Right lobe of liver (tissue), 4 donors: ENCODE measurements at regions not wholly inside any gene's neighbourhood (a gene's known extent, or its start where the extent isn't known, plus 50 kb on each side); places are given as distances from the start of the nearest gene placed in this dataset.

Source experiments
- POLR2A ChIP-seq: fragments of 450-650 bp; IDR thresholded peaks from one replicate; pipeline ENCODE4 v1.6.1; 2017; ENCODE audit warnings: antibody characterized with exemption, mild to moderate bottlenecking
- TF ChIP-seq, protein P1 (sequence below), 4 donors: fragments of 200-600 bp in 3 of 4; fragments of 450-650 bp in 1 of 4; IDR thresholded peaks; one replicate each; pipeline versions ENCODE4 v1.5.1 to v1.8.0; 2016 to 2022; ENCODE audit warnings: antibody characterized with exemption in 4 of 4, mild to moderate bottlenecking in 2 of 4
- donor health status: DM: no; HTN: no; CAD: no.
- donor health status: DM: no; HTN: no; CAD: no.
- donor health status: DM: no; HTN: yes; CAD: no.

DNA sequence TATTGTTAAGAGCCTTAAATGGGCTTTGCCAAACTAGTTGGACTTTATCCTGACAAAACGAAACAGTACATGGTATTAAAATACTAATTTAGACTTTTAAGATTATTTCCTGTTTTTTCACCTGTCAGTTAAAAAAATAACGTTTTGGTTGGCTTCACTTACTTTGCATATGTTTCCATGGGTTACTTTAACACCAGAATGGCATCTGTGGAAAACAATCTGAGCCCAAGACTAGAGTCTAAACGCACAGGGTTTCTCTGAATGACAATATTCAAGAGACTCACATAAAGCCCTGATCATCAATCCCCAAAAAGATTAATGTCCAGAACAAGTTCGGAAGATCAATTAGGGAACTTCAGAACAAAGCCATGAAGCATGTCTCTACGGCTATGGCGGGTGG, 888.0 kb downstream of the EPHA4 start:
- TF ChIP-seq, protein P1, sequence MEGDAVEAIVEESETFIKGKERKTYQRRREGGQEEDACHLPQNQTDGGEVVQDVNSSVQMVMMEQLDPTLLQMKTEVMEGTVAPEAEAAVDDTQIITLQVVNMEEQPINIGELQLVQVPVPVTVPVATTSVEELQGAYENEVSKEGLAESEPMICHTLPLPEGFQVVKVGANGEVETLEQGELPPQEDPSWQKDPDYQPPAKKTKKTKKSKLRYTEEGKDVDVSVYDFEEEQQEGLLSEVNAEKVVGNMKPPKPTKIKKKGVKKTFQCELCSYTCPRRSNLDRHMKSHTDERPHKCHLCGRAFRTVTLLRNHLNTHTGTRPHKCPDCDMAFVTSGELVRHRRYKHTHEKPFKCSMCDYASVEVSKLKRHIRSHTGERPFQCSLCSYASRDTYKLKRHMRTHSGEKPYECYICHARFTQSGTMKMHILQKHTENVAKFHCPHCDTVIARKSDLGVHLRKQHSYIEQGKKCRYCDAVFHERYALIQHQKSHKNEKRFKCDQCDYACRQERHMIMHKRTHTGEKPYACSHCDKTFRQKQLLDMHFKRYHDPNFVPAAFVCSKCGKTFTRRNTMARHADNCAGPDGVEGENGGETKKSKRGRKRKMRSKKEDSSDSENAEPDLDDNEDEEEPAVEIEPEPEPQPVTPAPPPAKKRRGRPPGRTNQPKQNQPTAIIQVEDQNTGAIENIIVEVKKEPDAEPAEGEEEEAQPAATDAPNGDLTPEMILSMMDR (IDR thresholded peaks at IDR 0.05) = no peak
- TF ChIP-seq POLR2A = no peak
